Prostate gland (tissue), 2 donors: ENCODE measurements at regions not wholly inside any gene's neighbourhood (a gene's known extent, or its start where the extent isn't known, plus 50 kb on each side); places are given as distances from the start of the nearest gene placed in this dataset.

ENCODE experiments used
- DNase-seq: peaks from one replicate; pipeline ENCODE4 v3.0.0-alpha.2; 2019; ENCODE audit warnings: low spot score
- H3K27ac ChIP-seq, 2 donors: fragments of 200-600 bp; sonication (generic); 2 replicates each; pipeline ENCODE4 v1.5.1; 2017 to 2019
- H3K27me3 ChIP-seq: fragments of 200-600 bp; sonication (generic); replicated peaks from 2 replicates; pipeline ENCODE4 v1.5.1; 2019; ENCODE audit not compliant: insufficient read depth
- H3K36me3 ChIP-seq, 2 donors: fragments of 200-600 bp; sonication (generic); 1 replicate in 1 of 2; 2 replicates in 1 of 2; pipeline versions ENCODE4 v1.5.1 to v1.8.1; 2017 to 2019
- H3K4me1 ChIP-seq: fragments of 200-600 bp; sonication (generic); replicated peaks from 2 replicates; pipeline ENCODE4 v1.5.1; 2019
- H3K4me3 ChIP-seq, 2 donors: fragments of 200-600 bp; sonication (generic); 2 replicates each; pipeline ENCODE4 v1.5.1; 2017 to 2019
- H3K9me3 ChIP-seq: fragments of 200-600 bp; sonication (generic); 2 replicates; pipeline ENCODE4 v1.5.1; 2017
- CTCF ChIP-seq, 4 experiments: fragments of 200-600 bp in 2 of 4; fragments of 450-650 bp in 2 of 4; sonication (generic) in 2 of 4; IDR thresholded peaks; 1 replicate in 3 of 4; 2 replicates in 1 of 4; pipeline ENCODE4 v1.5.1; 2016 to 2019; ENCODE audit warnings: antibody characterized with exemption in 4 of 4, mild to moderate bottlenecking in 2 of 4, moderate library complexity in 2 of 4
- POLR2A ChIP-seq: fragments of 450-650 bp; IDR thresholded peaks from one replicate; pipeline ENCODE4 v1.6.1; 2016; ENCODE audit warnings: antibody characterized with exemption, mild to moderate bottlenecking
- POLR2AphosphoS5 ChIP-seq: sonication (generic); formaldehyde crosslinking; IDR thresholded peaks from one replicate; pipeline ENCODE4 v1.6.1; 2017; ENCODE audit warnings: antibody characterized with exemption
- WGBS: methylation state at CpG from one replicate; pipeline ENCODE4 v1.1.5; 2018; 5-methylcytosine and 5-hydroxymethylcytosine counted together
- intact Hi-C: fragments of 100-400 bp; cut with DNase I; formaldehyde crosslinking; loops from one replicate; pipeline ENCODE4 v1.14.2; 2022

GRCh38 chr6:22113026-22113766 is 183.6 kb downstream of the PRL start:
- no peak for DNase-seq
- Histone ChIP-seq H3K9me3 (no peaks in the 10 kb centered on the region), H3K36me3 (no peaks in the 10 kb centered on the region), H3K4me1 (no peaks in the 10 kb centered on the region), H3K4me3 (no peak overlapping the region), H3K27ac (no peak overlapping the region), H3K27me3 (peaks cover 2% of the 10 kb centered on the region)
- WGBS, result 70% methylated on average over 4 of the region's 4 CpGs
- intact Hi-C loops, result no loop called here
- TF ChIP-seq POLR2A, result no peak
- TF ChIP-seq CTCF (IDR thresholded peaks at IDR 0.05), result no peak
- TF ChIP-seq POLR2AphosphoS5, result no peak

- H3K27ac ChIP-seq, result no peak overlapping the region
- no peak for TF ChIP-seq POLR2AphosphoS5
- TF ChIP-seq POLR2A, result no peak
- no peak for TF ChIP-seq CTCF (IDR thresholded peaks at IDR 0.05)
- H3K4me3 ChIP-seq, result no peak overlapping the region
- 73% methylated on average over 5 of the region's 5 CpGs for WGBS
- no peaks in the 10 kb centered on the region for H3K36me3 ChIP-seq
- H3K27me3 ChIP-seq, result no peaks in the 10 kb centered on the region
- intact Hi-C loops, result no loop called here
- H3K9me3 ChIP-seq, result no peaks in the 10 kb centered on the region
- DNase-seq, result no peak
- H3K4me1 ChIP-seq, result no peaks in the 10 kb centered on the region
These were observed 181.3 kb downstream of the PRL start for GRCh38 chr6:22115559-22115958.

- Histone ChIP-seq H3K27me3 (no peaks in the 10 kb centered on the region), H3K4me3 (no peak overlapping the region), H3K4me1 (no peaks in the 10 kb centered on the region), H3K27ac (no peak overlapping the region), H3K36me3 (no peaks in the 10 kb centered on the region), H3K9me3 (no peaks in the 10 kb centered on the region)
- intact Hi-C loops, result no loop called here
- 74% methylated on average over 2 of the region's 2 CpGs for WGBS
- no peak for DNase-seq
- TF ChIP-seq POLR2AphosphoS5, result no peak
- TF ChIP-seq POLR2A, result no peak
- TF ChIP-seq CTCF (IDR thresholded peaks at IDR 0.05), result no peak
These were observed 179.2 kb downstream of the PRL start for GRCh38 chr6:22117631-22118030.

GRCh38 chr6:22119500-22119899 is 177.3 kb downstream of the PRL start:
- Histone ChIP-seq H3K9me3 (no peaks in the 10 kb centered on the region), H3K27ac (no peak overlapping the region), H3K36me3 (no peaks in the 10 kb centered on the region), H3K4me1 (no peaks in the 10 kb centered on the region), H3K4me3 (no peak overlapping the region), H3K27me3 (no peaks in the 10 kb centered on the region)
- TF ChIP-seq POLR2AphosphoS5 (no peak), POLR2A (no peak), CTCF (IDR thresholded peaks at IDR 0.05) (no peak)
- 88% methylated on average over 1 of the region's 1 CpG for WGBS
- DNase-seq, result no peak
- intact Hi-C loops, result no loop called here

- 74% methylated on average over 2 of the region's 2 CpGs for WGBS
- DNase-seq, result no peak
- no peak overlapping the region for H3K4me3 ChIP-seq
- TF ChIP-seq CTCF (IDR thresholded peaks at IDR 0.05) (no peak), POLR2AphosphoS5 (no peak), POLR2A (no peak)
- H3K27ac ChIP-seq, result no peak overlapping the region
- no peaks in the 10 kb centered on the region for H3K36me3 ChIP-seq
- H3K9me3 ChIP-seq, result no peaks in the 10 kb centered on the region
- no peaks in the 10 kb centered on the region for H3K27me3 ChIP-seq
- H3K4me1 ChIP-seq, result no peaks in the 10 kb centered on the region
- intact Hi-C loops, result no loop called here
These were observed 172.1 kb downstream of the PRL start for GRCh38 chr6:22124756-22125155.
